ENCODE measurements at regions not wholly inside any gene's neighbourhood (a gene's known extent, or its start where the extent isn't known, plus 50 kb on each side); places are given as distances from the start of the nearest gene placed in this dataset.

DNA sequence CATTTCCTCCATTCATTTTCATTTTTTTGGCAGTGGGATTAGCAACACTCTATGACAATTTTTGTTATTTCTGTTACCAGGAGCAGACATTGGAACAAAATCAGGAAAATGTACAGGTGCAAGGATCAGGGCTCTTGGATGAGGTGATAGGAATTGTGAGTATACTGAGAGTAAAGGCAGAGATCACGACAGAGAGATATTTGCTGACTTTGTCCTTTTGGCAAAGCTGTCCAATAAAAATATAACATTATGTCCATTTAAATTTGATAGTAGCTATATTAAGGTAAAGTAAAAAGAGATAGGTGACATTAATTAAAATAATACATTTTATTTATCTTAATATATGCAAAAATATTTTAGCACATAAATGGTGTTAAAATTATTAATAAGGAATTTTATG, 373.1 kb upstream of the GNPDA2 start:
- no peak for TF ChIP-seq JUND (IDR thresholded peaks at IDR 0.05; ENCODE audit: low read depth)
- no peak for DNase-seq (ENCODE audit: low read depth in 1 of 2, low spot score in 1 of 2)
- in situ Hi-C loops (cut with HindIII; ENCODE audit: low pct_unique_long_range_greater_than_20kb, low sequenced_read_pairs): no loop called here

DNA sequence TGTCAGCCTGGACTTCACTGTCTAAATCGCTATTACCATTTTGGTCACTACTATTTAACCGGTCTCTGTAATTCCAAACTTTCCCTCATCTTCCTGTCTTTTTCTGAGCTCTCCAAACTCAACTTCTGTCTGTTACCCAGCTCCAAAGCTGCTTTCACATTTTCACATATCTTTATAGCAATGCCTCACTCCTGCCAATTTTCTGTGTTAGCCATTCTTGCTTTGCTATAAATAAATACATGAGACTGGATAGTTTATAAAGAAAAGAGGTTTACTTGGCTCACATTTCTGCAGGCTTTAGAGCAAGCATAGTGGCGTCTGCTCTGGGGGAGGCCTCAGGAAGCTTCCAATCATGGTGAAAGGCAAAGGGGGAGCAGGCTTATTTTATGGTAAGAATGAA, 368.3 kb upstream of the GNPDA2 start:
- no peak for TF ChIP-seq JUND (IDR thresholded peaks at IDR 0.05; ENCODE audit: low read depth)
- no peak for DNase-seq (ENCODE audit: low read depth in 1 of 2, low spot score in 1 of 2)
- in situ Hi-C loops (cut with HindIII; ENCODE audit: low pct_unique_long_range_greater_than_20kb, low sequenced_read_pairs): no loop called here

DNA sequence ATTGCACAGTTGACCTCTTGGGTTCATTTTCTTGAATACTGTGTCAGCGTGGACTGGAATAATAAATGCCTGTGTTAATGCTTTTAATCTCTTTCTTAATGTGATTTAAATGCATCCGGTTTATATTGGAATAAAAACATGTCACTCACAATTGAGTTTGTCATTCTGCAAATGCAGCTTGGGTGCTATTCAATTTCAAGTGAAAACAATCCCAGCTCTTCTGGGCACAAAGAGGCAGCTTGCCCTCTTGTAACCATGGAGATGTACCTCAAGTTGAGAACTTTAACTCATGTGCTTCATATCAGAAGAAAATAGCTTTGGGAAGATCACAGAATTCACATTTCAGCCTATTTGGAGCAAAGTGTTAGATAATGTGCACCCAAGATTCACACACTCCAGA, 355.7 kb upstream of the GNPDA2 start:
- no peak for TF ChIP-seq JUND (IDR thresholded peaks at IDR 0.05; ENCODE audit: low read depth)
- in situ Hi-C loops (cut with HindIII; ENCODE audit: low pct_unique_long_range_greater_than_20kb, low sequenced_read_pairs): no loop called here
- DNase-seq (ENCODE audit: low read depth in 1 of 2, low spot score in 1 of 2): no peak

DNA sequence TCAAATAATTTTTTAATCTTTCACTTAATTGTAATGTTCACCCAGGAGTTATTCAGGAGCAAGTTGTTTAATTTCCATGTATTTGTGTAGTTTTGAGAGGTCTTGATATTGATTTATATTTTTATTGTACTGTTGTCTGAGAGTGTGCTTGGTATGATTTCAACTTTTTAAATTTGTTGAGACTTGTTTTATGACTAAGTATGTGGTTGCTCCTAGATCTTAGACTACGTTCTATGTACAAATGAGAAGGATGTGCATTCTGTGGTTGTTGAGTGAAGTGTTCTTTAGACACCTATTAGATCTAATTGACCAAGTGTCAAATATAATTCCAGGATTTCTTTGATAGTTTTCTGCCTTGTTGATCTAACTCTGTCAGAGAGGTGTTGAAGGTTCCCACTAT, 353.3 kb upstream of the GNPDA2 start:
- no peak for DNase-seq (ENCODE audit: low read depth in 1 of 2, low spot score in 1 of 2)
- in situ Hi-C loops (cut with HindIII; ENCODE audit: low pct_unique_long_range_greater_than_20kb, low sequenced_read_pairs): no loop called here
- no peak for TF ChIP-seq JUND (IDR thresholded peaks at IDR 0.05; ENCODE audit: low read depth)

DNA sequence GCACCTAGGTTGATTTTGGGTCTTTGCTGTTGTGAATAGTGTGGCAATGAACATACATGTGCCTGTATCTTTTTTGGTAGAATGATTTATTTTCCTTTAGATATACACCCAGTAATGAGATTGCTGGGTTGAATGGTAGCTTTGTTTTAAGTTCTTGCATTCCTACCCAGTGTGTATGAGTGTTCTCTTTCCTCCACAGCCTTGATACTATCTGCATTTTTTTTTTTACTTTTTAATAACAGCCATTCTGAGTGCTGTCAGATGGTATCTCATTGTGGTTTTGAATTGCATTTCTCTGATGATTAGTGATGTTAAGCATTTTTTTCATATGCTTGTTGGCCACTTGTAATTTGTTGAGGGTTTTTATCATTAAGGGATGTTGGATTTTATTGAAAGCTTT, 351.8 kb upstream of the GNPDA2 start:
- no peak for DNase-seq (ENCODE audit: low read depth in 1 of 2, low spot score in 1 of 2)
- TF ChIP-seq JUND (IDR thresholded peaks at IDR 0.05; ENCODE audit: low read depth): no peak
- in situ Hi-C loops (cut with HindIII; ENCODE audit: low pct_unique_long_range_greater_than_20kb, low sequenced_read_pairs): no loop called here

DNA sequence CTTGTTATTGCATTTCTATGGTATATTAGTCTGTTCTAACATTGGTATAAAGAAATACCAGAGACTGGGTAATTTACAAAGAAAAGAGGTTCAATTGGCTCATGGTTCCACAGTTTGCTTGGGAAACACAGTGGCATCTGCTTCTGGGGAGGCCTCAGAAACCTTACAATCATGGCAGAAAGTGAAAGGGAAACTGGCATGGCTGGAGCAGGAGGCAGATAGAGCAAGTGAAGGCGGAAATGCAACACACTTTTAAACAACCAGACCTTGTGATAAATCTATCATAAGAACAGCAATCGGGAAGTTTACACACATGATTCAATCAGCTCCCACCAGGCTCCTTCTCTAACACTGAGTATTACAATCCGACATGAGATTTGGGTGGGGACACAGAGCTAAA, 346.6 kb upstream of the GNPDA2 start:
- in situ Hi-C loops (cut with HindIII; ENCODE audit: low pct_unique_long_range_greater_than_20kb, low sequenced_read_pairs): no loop called here
- DNase-seq (ENCODE audit: low read depth in 1 of 2, low spot score in 1 of 2): no peak
- no peak for TF ChIP-seq JUND (IDR thresholded peaks at IDR 0.05; ENCODE audit: low read depth)

DNA sequence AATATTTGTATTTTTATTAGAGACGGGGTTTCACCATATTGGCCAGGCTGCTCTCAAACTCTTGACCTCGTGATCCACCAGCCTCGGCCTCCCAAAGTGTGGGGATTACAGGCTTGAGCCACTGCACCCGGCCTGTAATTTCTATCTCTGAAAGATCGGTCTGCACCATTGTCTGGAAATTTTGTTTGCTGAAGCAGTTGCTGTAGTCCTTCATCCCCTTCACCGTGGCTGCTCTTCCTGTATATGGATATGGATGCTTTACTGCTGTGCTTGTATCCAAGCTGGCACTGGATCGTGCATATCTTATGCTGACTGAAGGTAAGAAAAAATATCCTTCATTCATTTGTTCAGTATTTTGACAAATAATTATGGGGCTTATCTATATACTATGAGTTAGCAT, 338.4 kb upstream of the GNPDA2 start:
- DNase-seq (ENCODE audit: low read depth in 1 of 2, low spot score in 1 of 2): no peak
- no peak for TF ChIP-seq JUND (IDR thresholded peaks at IDR 0.05; ENCODE audit: low read depth)
- in situ Hi-C loops (cut with HindIII; ENCODE audit: low pct_unique_long_range_greater_than_20kb, low sequenced_read_pairs): no loop called here

DNA sequence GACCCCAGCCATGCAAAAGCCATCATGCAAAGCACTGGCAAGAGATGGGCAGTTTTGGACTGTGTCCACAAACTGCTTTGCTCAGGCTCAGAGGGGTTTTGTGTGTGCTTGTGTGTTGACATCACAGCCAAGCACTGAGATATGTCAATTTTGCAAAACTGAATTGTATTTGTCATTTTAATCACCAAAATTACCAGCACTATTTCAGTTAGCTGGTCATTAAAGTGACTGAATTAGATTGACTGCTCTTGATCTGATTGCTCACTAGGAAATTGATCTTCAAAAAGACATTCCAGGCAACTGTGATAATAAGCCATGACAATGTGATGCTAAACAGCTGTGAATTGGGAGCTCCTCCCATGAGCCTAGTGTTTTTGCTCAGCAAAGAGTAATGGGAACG, 337.3 kb upstream of the GNPDA2 start:
- in situ Hi-C loops (cut with HindIII; ENCODE audit: low pct_unique_long_range_greater_than_20kb, low sequenced_read_pairs): no loop called here
- DNase-seq (ENCODE audit: low read depth in 1 of 2, low spot score in 1 of 2): no peak
- TF ChIP-seq JUND (IDR thresholded peaks at IDR 0.05; ENCODE audit: low read depth): no peak

DNA sequence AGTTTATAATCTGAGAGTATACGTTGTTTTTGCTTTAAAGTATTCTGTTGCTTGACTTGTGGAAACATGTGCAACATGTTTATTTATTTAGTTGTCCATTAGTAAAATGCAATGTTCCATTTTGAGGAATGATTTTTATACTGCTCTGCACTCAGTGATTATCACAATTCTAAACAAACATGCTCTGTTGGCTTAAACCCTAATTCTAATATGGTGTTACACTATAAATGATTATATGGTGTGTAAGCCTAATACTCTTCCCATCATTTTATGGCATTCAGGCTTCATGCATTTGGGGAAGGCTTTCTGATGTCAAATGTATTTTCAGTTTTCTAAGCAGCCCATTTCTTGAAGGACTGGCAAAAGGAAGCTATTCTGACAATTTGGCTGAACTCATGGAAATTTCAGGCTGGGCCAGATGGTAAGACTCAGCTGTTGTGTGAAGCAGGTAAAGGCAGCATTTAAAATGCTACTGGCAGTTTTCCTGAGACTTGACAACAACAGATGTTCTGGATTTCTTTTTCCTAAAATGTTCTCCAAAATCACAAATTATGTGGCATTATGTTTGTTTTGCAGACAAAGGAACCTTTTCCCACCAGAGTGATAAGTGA, 336.7 kb upstream of the GNPDA2 start:
- in situ Hi-C loops (cut with HindIII; ENCODE audit: low pct_unique_long_range_greater_than_20kb, low sequenced_read_pairs): no loop called here
- no peak for TF ChIP-seq JUND (IDR thresholded peaks at IDR 0.05; ENCODE audit: low read depth)

DNA sequence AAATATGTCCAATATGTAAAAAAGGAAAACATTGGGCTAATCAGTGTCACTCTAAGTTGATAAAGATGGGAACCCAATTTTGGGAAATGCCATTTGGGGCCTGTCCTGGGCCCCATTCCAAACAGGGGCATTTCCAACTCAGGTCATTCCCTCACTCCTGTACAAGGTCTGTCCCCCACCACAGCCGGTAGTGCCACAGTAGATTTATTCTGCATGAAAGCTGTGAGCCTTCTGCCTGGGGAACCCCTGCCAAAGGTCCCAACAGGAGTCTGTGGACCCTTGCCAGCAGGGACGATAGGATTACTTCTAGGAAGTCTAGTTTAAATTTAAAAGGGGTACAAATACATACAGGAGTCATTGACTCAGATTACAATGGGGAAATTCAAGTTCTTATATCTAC, 317.6 kb upstream of the GNPDA2 start:
- in situ Hi-C loops (cut with HindIII; ENCODE audit: low pct_unique_long_range_greater_than_20kb, low sequenced_read_pairs): no loop called here
- no peak for DNase-seq (ENCODE audit: low read depth in 1 of 2, low spot score in 1 of 2)
- no peak for TF ChIP-seq JUND (IDR thresholded peaks at IDR 0.05; ENCODE audit: low read depth)

More for the DNA sequence above, 336.7 kb upstream of the GNPDA2 start:
- no peak for DNase-seq (ENCODE audit: low read depth in 1 of 2, low spot score in 1 of 2)

DNA sequence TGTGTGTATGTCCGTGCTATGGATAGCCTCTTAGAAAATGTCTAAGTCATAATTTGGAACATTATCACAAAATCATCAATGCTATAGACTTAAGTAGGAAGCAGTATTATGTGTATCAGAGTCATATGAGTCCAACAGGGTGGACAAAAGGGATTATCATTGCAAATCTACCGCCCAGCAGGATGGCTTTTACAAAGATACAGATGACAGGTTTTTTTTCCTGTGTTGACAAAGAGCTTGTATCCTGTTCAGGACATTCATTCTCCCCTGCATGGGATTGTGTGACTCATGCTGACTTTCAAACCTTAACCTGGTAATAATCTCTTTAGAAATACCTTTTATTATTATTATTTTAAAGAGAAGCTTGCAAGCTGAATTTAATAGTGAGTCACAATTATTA, 310.3 kb upstream of the GNPDA2 start:
- TF ChIP-seq JUND (IDR thresholded peaks at IDR 0.05; ENCODE audit: low read depth): no peak
- no peak for DNase-seq (ENCODE audit: low read depth in 1 of 2, low spot score in 1 of 2)
- in situ Hi-C loops (cut with HindIII; ENCODE audit: low pct_unique_long_range_greater_than_20kb, low sequenced_read_pairs): no loop called here

DNA sequence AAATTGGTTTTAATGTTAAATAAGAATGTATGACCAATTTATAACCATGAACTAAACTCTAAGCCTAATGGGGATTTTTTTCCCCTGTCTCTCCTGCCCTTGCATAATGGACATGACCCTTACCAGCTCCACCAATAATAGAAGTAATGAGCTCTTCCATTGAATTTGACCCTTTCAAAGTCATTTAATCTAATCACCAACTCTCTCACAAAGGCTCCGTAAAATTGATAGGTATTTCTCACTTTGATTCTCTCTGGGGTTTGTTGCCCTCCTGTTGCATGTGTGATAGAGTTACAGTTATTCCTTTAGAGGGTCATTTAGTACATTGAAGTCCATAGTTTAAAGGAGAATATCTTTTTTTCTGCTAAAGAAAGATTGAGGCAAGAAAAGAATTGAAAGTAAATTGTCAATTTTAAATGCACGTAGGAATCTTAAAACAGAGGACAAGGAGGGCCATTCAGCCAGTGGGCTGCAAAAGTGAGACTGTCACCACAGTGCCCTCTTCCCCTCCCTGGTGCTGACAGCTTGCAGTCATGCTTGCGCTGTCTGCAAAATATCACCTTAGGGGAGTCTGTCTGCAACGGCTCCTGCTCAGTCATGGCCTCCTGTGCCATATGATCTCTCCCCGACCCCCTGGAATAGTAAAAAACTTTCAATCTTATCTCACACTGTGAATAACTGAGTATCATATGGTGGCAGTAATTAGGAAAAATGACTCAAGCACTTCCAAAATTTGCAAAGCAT, 307.5 kb upstream of the GNPDA2 start:
- in situ Hi-C loops (cut with HindIII; ENCODE audit: low pct_unique_long_range_greater_than_20kb, low sequenced_read_pairs): no loop called here
- DNase-seq (ENCODE audit: low read depth in 1 of 2, low spot score in 1 of 2): no peak
- TF ChIP-seq JUND (IDR thresholded peaks at IDR 0.05; ENCODE audit: low read depth): no peak

DNA sequence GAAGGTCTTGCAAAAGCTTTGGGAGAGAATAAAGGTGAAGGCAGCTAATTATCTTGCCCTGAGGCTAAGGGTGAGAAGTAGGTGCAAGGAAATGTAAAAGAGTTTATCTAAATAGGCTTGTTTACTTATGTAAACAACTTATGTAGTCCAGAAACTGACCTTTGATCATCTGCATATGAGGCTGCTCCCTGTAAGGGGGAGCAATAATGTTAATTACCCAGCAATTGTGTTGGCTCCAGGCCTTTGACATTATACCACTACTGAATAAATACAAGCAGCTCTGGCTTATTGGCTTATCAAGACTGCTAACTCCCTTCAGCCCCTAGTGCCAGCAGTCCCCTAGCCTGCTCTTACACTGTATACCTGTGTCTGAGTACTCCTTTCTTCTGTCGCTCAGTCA, 303.7 kb upstream of the GNPDA2 start:
- in situ Hi-C loops (cut with HindIII; ENCODE audit: low pct_unique_long_range_greater_than_20kb, low sequenced_read_pairs): no loop called here

DNA sequence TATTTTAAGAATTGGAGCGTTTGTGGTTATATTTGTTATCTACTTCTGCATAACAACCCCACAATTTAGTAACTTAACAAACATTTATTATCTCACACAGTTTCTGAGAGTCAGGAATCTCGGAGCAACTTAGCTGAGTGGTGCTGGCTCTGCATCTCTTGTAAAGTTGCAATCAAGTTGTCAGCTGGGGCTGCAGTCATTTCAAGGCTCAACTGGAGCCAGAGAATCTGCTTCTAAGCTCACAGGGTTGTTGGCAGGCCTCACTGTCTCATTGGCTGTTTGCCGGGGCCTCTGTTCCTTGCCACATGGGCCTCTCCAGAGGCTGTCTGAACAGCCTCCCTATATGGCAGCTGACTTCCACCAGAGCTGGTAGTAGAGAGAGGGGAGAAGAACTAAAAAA, 281.2 kb upstream of the GNPDA2 start:
- in situ Hi-C loops (cut with HindIII; ENCODE audit: low pct_unique_long_range_greater_than_20kb, low sequenced_read_pairs): no loop called here
- no peak for DNase-seq (ENCODE audit: low read depth in 1 of 2, low spot score in 1 of 2)
- no peak for TF ChIP-seq JUND (IDR thresholded peaks at IDR 0.05; ENCODE audit: low read depth)

More for the DNA sequence above, 303.7 kb upstream of the GNPDA2 start:
- no peak for TF ChIP-seq JUND (IDR thresholded peaks at IDR 0.05; ENCODE audit: low read depth)
- DNase-seq (ENCODE audit: low read depth in 1 of 2, low spot score in 1 of 2): no peak
